GM23248 (cell line): ENCODE measurements at regions not wholly inside any gene's neighbourhood (a gene's known extent, or its start where the extent isn't known, plus 50 kb on each side); places are given as distances from the start of the nearest gene placed in this dataset.

Source experiments
- DNase-seq: peaks from one replicate; pipeline ENCODE4 v3.0.0-alpha.2; 2015
- H2AFZ ChIP-seq: fragments of 200-600 bp; sonication (generic); 2 replicates; pipeline ENCODE4 v1.6.1; 2016; ENCODE audit warnings: antibody characterized with exemption
- H3F3A ChIP-seq: fragments of 200-600 bp; sonication (generic); 2 replicates; pipeline ENCODE4 v1.6.1; 2016; ENCODE audit warnings: mild to moderate bottlenecking, antibody characterized with exemption, mixed run types; ENCODE audit not compliant: insufficient read depth
- H3K27ac ChIP-seq: fragments of 200-600 bp; sonication (generic); 2 replicates; pipeline ENCODE4 v1.5.1; 2016; ENCODE audit warnings: mild to moderate bottlenecking
- H3K27me3 ChIP-seq: fragments of 200-600 bp; sonication (generic); replicated peaks from 2 replicates; pipeline ENCODE4 v1.6.1; 2016; ENCODE audit warnings: mild to moderate bottlenecking; ENCODE audit not compliant: insufficient read depth
- H3K36me3 ChIP-seq: fragments of 200-600 bp; sonication (generic); 2 replicates; pipeline ENCODE4 v1.6.1; 2016; ENCODE audit warnings: low read depth, mild to moderate bottlenecking
- H3K4me1 ChIP-seq: fragments of 200-600 bp; sonication (generic); 2 replicates; pipeline ENCODE4 v1.6.1; 2016; ENCODE audit warnings: mild to moderate bottlenecking; ENCODE audit not compliant: insufficient read depth
- H3K4me2 ChIP-seq: fragments of 200-600 bp; sonication (generic); one replicate; pipeline ENCODE4 v1.6.1; 2016; ENCODE audit warnings: mild to moderate bottlenecking; ENCODE audit not compliant: unreplicated experiment
- H3K4me3 ChIP-seq: fragments of 200-600 bp; sonication (generic); 2 replicates; pipeline ENCODE4 v1.5.1; 2016; ENCODE audit warnings: mild to moderate bottlenecking
- H3K79me2 ChIP-seq: fragments of 200-600 bp; sonication (generic); 2 replicates; pipeline ENCODE4 v1.6.1; 2016; ENCODE audit warnings: mild to moderate bottlenecking; ENCODE audit not compliant: insufficient read depth
- H3K9ac ChIP-seq: fragments of 200-600 bp; sonication (generic); 2 replicates; pipeline ENCODE4 v1.6.1; 2016; ENCODE audit warnings: mild to moderate bottlenecking
- H3K9me2 ChIP-seq: fragments of 200-600 bp; sonication (generic); 2 replicates; pipeline ENCODE4 v1.6.1; 2016; ENCODE audit warnings: mixed run types, mild to moderate bottlenecking, moderate library complexity; ENCODE audit not compliant: insufficient read depth
- H3K9me3 ChIP-seq: fragments of 200-600 bp; sonication (generic); one replicate; pipeline ENCODE4 v1.6.1; 2017; ENCODE audit warnings: low read depth
- H4K20me1 ChIP-seq: fragments of 200-600 bp; sonication (generic); 2 replicates; pipeline ENCODE4 v1.6.0; 2016; ENCODE audit not compliant: insufficient read depth
- EZH2 ChIP-seq: fragments of 200-600 bp; sonication (generic); IDR thresholded peaks from 2 replicates; pipeline ENCODE4 v1.6.1; 2018; ENCODE audit warnings: antibody characterized with exemption, mild to moderate bottlenecking; ENCODE audit not compliant: insufficient read depth, poor library complexity, severe bottlenecking
- EZH2phosphoT487 ChIP-seq: fragments of 200-600 bp; sonication (generic); IDR thresholded peaks from 2 replicates; pipeline ENCODE4 v1.6.1; 2018; ENCODE audit warnings: antibody characterized with exemption, moderate library complexity, mild to moderate bottlenecking, low read depth; ENCODE audit not compliant: insufficient read depth
- WGBS, 2 experiments: methylation state at CpG; one replicate each; pipeline ENCODE4 v1.1.6; 2015 to 2017; ENCODE audit warnings: low lambda C conversion rate in 2 of 2, low coverage in 1 of 2; ENCODE audit errors: missing lambda C conversion rate in 2 of 2; 5-methylcytosine and 5-hydroxymethylcytosine counted together
- in situ Hi-C: fragments of 300-500 bp; cut with MboI; formaldehyde crosslinking; loops from 2 replicates; pipeline ENCODE4 v1.15.0; 2020

DNA sequence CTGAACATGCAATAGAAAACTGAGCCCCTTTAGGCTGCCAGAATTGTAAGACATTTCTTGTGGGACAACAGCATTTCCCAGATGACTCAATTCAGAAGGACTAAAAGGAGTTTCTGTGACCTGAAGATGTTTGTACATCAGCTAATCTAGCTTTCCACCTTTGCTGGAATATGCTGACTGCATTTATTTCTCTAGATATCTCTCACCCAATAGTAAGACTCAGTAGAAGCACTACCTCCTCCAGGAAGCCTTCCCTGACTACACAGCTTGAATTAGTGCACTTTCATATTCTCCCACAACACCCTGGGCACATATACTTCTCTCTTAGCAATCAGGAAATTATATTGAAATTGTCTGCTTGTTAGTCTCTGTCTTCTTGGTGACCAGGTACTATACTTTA is 98.1 kb upstream of the BLID start:
- no peaks in the 10 kb centered on the region for H3K9me2 ChIP-seq
- peaks cover 45% of the 10 kb centered on the region for H3F3A ChIP-seq
- H3K4me3 ChIP-seq = no peak overlapping the region
- no peak overlapping the region for H2AFZ ChIP-seq
- no peaks in the 10 kb centered on the region for H3K9me3 ChIP-seq
- no peaks in the 10 kb centered on the region for H3K27me3 ChIP-seq
- peaks cover 47% of the 10 kb centered on the region for H3K4me1 ChIP-seq
- in situ Hi-C loops = loop anchor here (10.0 kb wide), 1 partner anchor 291 kb away; no protein-coding TSS in a partner anchor
- H3K9ac ChIP-seq = peak overlapping the region; percentile 63; the same call in 1 of the 2 replicates
- peak overlapping the region; percentile 88 for H3K27ac ChIP-seq
- H4K20me1 ChIP-seq = no peaks in the 10 kb centered on the region
- peaks cover 29% of the 10 kb centered on the region for H3K79me2 ChIP-seq
- H3K36me3 ChIP-seq = no peaks in the 10 kb centered on the region
- TF ChIP-seq EZH2 = no peak
- no peak for TF ChIP-seq EZH2phosphoT487
- H3K4me2 ChIP-seq = peak overlapping the region; percentile 33
- DNase-seq = no peak

DNA sequence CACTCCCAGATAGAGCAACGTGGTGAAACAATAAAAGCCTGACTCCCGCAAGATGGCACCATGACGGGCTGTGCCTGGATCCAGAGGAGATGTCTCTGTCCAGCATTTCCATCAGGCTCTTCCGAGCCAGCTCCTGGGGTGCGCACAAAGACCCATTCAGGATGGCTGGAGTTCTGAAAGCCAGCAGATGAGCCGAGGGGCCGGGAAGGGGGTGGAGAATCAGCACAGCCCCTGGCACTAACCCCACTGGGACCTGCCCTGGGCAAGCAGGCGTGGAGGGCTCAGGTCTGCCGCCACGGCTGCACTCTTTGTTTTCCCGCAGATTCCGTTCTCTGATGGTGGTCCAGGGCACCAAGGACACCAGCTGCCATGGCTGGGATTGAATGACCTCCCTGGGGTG is 97.2 kb upstream of the BLID start:
- in situ Hi-C loops = loop anchor here (10.0 kb wide), 1 partner anchor 292 kb away; no protein-coding TSS in a partner anchor

DNA sequence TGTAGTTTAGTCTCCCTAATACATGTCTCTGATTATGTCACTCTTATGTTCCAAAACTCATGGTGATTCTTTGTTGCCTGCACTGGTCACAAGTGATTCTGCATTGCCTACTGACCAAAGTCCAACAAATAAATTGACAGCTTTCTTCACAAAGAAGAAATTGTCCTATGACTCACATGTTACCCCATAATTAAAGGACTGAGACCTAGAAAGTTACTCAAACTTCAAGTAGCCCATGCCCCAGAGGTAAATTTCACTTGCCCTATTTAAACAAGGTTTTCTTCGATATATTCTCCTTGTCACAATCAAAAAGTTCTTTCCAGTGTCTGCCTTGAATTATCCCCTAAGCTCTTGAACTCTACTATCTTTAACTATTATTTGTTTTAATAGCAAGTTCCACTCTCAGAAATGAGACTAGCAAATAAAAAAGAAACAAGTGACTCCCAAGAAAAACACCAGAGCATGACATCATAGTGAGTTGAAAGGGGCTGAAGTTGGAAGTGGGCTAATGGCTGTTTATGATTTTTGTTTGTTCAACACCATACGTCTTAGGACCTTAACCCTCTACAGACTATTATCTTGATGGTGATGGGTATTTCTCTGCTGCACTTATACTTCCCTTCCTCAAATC is 94.5 kb upstream of the BLID start:
- Histone ChIP-seq H2AFZ (no peak overlapping the region), H3K9me2 (no peaks in the 10 kb centered on the region), H3K9ac (no peak overlapping the region), H3K9me3 (no peaks in the 10 kb centered on the region), H3K4me1 (peaks cover 71% of the 10 kb centered on the region), H3K36me3 (no peaks in the 10 kb centered on the region), H3K27ac (peak overlapping the region; percentile 89), H3F3A (peaks cover 70% of the 10 kb centered on the region), H3K4me3 (no peak overlapping the region), H4K20me1 (no peaks in the 10 kb centered on the region), H3K79me2 (peaks cover 29% of the 10 kb centered on the region), H3K27me3 (no peaks in the 10 kb centered on the region), H3K4me2 (peak overlapping the region; percentile 22)
- no peak for DNase-seq
- no peak for TF ChIP-seq EZH2
- TF ChIP-seq EZH2phosphoT487 = no peak
- in situ Hi-C loops = loop anchor here (10.0 kb wide), 1 partner anchor 294 kb away; no protein-coding TSS in a partner anchor
- 73 to 80% methylated on average over 2 of the region's 2 CpGs for WGBS, 2 experiments

More for the DNA sequence above, 97.2 kb upstream of the BLID start:
- H3K4me2 ChIP-seq = no peak overlapping the region
- H3K4me1 ChIP-seq = peaks cover 56% of the 10 kb centered on the region
- H3K9ac ChIP-seq = no peak overlapping the region
- DNase-seq = no peak
- H3F3A ChIP-seq = peaks cover 54% of the 10 kb centered on the region
- peaks cover 24% of the 10 kb centered on the region for H3K79me2 ChIP-seq
- no peaks in the 10 kb centered on the region for H3K36me3 ChIP-seq
- no peak for TF ChIP-seq EZH2phosphoT487
- no peak for TF ChIP-seq EZH2
- WGBS, 2 experiments = 89 to 90% methylated on average over 12 of the region's 12 CpGs
- no peak overlapping the region for H2AFZ ChIP-seq
- no peaks in the 10 kb centered on the region for H3K9me3 ChIP-seq
- no peaks in the 10 kb centered on the region for H4K20me1 ChIP-seq
- H3K9me2 ChIP-seq = no peaks in the 10 kb centered on the region
- H3K27me3 ChIP-seq = no peaks in the 10 kb centered on the region
- no peak overlapping the region for H3K4me3 ChIP-seq
- no peak overlapping the region for H3K27ac ChIP-seq

DNA sequence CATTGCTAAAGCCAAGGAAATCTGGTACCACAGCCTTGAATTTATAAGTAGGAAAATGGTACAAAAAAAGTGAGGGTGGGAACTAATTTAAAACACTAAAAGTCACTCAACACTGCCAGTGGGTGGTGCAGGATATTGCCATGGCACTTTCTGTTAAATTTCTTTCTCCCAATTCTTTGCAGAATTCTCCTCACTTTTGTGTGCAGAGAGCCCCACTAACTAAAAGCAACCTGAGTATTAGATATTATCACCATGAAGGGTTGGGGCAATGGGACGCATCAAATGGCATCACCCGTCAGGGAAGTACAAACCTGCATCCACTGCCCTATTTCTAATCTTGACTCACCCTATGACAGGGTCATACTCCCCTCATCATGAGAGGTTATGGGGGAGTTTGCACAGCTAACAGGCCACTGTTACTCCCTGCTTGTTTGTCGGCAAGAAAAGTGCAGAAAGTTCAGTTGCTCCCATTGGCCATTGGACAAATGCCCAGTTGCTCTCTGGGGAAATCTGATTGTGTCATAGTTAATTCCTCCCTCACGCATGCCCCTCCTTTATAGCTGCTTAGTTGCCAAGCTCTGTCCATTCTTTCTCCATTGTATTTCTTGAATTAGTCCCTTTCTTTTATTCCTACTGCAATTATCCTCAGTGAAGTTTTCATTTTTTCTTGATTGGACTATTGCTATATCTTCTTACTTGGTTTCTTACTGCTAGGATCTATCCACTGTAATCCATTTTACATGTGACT is 93.8 kb upstream of the BLID start:
- Histone ChIP-seq H3K4me2 (peak overlapping the region; percentile 22), H3K9me2 (no peaks in the 10 kb centered on the region), H3F3A (peaks cover 73% of the 10 kb centered on the region), H3K79me2 (peaks cover 36% of the 10 kb centered on the region), H3K9me3 (no peaks in the 10 kb centered on the region), H4K20me1 (no peaks in the 10 kb centered on the region), H3K27me3 (no peaks in the 10 kb centered on the region), H3K4me1 (peaks cover 73% of the 10 kb centered on the region), H2AFZ (no peak overlapping the region), H3K27ac (peak overlapping the region; percentile 89), H3K9ac (no peak overlapping the region), H3K36me3 (no peaks in the 10 kb centered on the region), H3K4me3 (no peak overlapping the region)
- DNase-seq = peak; percentile 83
- TF ChIP-seq EZH2phosphoT487 = no peak
- no peak for TF ChIP-seq EZH2
- 33 to 42% methylated on average over 4 of the region's 4 CpGs for WGBS, 2 experiments
- in situ Hi-C loops = loop anchor here (10.0 kb wide), 3 partner anchors 185 to 555 kb away; no protein-coding TSS in a partner anchor
